H1 (cell line): ENCODE measurements at regions not wholly inside any gene's neighbourhood (a gene's known extent, or its start where the extent isn't known, plus 50 kb on each side); places are given as distances from the start of the nearest gene placed in this dataset.

ENCODE experiments used
- CREB1 ChIP-seq: IDR thresholded peaks from 2 replicates; pipeline ENCODE4 v1.6.1; 2012; ENCODE audit warnings: inconsistent platforms
- SP1 ChIP-seq: IDR thresholded peaks from 2 replicates; pipeline ENCODE4 v1.6.1; 2011; ENCODE audit warnings: low read depth, low read length
- SP4 ChIP-seq: IDR thresholded peaks from 2 replicates; pipeline ENCODE4 v1.6.1; 2012; ENCODE audit warnings: low read length, inconsistent platforms

- no peak for TF ChIP-seq SP4
- TF ChIP-seq CREB1, result no peak
- no peak for TF ChIP-seq SP1
Observed at GRCh38 chr2:150280231-150280630, 207.2 kb downstream of the RND3 start (continued).
